ENCODE measurements at regions not wholly inside any gene's neighbourhood (a gene's known extent, or its start where the extent isn't known, plus 50 kb on each side); places are given as distances from the start of the nearest gene placed in this dataset.

- no peak for DNase-seq
Observed at GRCh38 chr13:40232311-40233040, 434.0 kb downstream of the FOXO1 start.

DNA sequence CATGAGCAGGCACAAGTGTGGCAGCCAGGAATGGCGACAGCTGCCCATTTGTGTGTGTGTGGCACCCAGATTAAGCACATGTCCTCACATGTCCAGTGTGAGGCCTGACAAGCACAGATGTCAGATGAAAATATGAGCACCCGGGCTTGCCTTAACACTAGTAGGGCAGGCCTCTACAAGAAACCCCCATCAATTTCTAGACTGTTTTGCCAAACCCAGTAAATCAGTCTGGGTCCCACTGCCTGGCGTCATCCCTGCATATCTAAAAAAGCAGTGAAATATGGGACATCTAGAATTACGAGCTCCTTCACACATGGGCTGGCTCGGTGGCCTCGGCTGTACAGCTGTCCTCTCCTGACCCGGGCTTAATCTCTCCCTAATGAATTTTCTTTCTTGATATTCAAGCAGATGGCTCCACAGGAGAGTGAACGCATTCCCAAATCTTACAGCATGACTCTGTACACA is 432.7 kb downstream of the FOXO1 start:
- no peak for DNase-seq

DNA sequence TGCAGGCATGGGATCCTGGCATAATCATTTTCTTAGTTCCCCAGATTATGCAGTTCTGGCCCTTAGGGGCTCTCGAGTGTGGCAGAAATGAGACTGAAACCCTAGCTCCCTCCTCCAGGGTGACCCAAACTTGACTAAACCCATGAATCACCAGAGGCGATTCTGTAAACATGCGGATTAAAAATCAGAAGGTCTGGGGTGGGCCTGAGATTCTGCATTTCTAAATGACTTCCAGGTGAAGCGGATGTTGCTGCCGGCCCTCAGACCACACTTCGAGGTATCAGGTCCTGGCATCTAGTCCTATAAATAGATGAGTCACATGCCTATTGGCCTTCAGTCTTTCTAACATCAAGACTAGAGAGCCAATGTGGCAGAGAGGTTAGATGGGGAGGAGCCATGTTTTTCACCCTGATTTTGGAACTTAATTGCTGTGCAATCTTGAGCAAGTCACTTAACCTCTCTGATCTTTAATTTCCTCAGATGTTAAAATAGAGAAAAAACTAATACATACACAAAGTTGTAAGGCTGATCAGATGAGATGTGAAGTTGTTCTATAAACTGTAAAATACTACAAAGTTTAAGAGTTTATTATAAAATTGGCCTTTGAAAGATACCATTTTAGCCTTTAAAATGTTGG is 431.2 kb downstream of the FOXO1 start:
- DNase-seq, result no peak

- no peak for DNase-seq
Observed at GRCh38 chr13:40236566-40237168, 429.8 kb downstream of the FOXO1 start.

- DNase-seq, result no peak
Observed at GRCh38 chr13:40238761-40239160, 427.7 kb downstream of the FOXO1 start.

GRCh38 chr13:40240293-40240692 is 426.1 kb downstream of the FOXO1 start:
- DNase-seq, result no peak

- DNase-seq, result no peak
Observed at GRCh38 chr13:40241125-40241798, 425.2 kb downstream of the FOXO1 start.

DNA sequence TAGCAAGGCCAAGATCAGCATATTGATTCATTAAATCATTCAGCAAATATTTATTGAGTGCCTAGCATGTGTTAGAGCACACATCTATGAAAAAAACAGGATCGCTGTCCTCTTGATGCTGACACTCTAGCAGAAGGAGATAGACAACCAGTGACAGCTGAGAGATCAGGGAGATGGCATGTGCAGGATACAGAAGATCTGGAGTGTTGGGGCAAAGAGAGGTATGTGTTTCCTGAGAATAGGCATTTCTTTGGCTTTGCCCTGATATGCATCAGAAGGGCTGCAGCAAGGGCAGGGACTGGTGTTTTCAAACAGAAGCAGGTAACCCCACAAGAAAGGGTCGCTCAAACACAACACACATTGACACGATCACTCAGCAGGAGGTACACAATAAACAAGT is 423.4 kb downstream of the FOXO1 start:
- DNase-seq, result no peak

- DNase-seq, result no peak
Observed at GRCh38 chr13:40243982-40244381, 422.5 kb downstream of the FOXO1 start.

DNA sequence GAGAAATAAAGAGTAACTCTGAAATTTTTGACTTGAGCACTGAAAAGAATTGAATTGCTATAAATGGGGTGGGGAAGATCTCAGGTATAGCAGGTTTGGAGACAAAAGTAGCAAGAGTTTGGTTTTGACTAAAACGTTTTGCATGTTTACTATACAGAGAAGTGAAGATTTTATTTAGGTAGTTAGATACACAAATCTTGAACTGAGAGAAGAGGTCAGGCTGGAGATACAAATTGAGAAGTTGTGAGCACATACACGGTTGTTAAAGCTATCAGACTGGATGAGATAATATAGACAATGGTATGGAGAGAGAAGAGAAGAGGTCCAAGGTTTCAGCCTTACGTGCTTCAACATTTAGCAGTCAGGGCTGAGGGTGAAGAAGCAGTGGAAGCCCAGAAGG is 420.9 kb downstream of the FOXO1 start:
- no peak for DNase-seq

- no peak for DNase-seq
Observed at GRCh38 chr13:40247845-40248244, 418.6 kb downstream of the FOXO1 start.

DNA sequence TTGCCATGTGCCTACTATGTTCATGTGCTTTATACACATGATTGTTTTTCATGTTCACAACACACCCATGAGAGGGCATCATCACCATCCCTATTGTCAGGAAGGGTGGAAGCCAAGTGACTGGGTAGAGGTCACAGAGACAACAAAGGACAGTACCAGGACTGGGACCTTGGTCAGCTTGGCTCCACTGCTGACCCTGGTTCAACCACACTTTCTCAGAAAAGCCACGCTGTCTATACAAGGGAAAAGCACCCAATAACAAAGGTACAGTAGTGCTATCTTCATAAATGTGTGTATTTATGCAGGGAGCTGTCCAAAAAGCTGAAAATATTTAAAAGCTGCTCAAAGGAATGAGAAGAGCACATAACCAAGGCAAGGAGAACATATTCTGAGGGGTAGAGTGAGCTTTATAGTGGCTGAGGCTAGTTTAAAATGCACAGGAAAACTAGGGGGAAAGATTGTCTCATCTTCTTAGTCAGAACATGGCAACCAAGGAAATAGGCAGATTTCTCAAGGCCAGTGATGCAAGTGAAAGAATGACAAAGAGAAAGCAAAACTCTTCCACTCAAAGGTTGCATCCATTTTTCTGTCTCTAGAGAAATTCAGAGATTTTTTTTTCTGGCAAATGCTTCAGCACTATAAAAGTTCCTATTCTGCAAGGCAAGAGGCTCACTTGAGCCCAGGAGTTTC is 415.0 kb downstream of the FOXO1 start:
- no peak for DNase-seq

DNA sequence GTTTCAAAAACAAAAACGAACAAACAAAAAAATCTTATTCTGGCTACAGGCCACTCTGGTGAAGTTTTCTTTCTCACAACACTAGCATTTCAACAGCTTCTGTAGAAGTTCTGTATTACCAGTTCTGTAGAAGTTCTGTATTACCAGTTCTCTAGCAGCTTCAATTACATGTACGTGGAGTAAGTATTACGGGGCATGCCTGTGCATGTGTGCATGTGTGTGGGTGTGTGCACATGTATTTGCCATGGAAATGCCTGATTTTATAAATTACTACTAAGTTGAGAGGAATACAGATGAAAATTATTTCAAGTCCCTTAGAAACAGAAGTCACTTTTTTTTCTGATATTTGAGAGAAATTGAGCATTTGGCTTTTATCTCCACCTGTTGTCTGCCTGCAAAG is 414.2 kb downstream of the FOXO1 start:
- DNase-seq, result no peak

DNA sequence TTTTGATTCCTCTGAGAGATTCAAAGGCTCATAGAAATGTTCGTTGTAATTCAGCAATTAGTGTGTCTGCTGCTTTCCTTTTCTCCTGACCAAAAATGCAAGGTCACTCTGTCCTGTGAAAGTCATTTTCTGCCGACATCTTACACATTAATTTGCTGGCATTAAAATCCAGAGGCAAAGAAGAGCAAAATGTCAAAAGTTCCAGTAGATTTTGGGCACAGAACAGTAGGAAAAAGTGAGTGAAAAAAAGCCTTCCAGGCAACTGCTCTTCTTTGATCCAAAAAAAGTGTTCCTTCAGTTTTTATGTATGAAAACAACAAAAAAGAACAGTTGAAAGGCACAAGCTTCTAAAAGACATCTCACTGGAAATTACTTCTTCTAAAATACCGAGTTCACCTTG is 413.8 kb downstream of the FOXO1 start:
- no peak for DNase-seq

- DNase-seq, result no peak
Observed at GRCh38 chr13:40254394-40254793, 412.0 kb downstream of the FOXO1 start.

DNA sequence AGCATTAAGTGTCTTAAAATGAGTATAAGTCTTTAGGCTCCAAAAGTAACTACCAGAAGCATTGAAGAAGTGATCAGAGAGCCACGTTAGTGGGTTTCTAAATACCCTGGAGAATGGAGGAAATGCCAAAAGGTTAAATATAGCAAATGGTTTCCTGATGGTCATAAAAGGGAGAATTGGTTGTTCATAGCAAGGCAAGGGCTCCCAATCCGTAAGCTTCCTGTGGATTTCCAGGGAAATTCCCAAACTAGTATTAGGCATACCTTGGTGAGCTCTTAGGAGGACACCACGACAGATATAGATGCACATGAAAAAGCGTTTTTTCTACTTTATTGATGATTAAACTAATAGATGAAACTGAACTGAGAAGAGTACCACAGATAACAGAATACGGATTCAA is 410.9 kb downstream of the FOXO1 start:
- DNase-seq, result no peak

DNA sequence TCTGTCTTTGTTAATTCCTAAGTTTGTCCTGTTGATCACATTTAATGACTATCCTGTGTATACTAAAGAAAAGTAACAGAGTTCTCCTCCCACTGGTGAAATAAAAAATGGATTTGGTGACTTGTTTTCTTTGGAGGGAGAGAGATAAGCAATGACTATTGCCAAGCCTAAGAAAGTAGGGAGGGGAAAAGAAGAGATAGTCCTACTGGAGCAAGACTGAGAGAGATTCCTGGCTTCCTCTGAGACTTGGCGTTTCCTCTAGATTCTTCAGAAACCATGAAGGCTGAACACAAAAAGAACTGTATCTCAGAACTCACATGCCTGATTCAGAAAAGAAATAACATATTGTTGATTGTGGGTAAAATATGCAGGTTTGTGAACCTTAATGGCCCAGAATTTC is 406.5 kb downstream of the FOXO1 start:
- DNase-seq, result no peak

- no peak for DNase-seq
Observed at GRCh38 chr13:40261336-40261735, 405.1 kb downstream of the FOXO1 start.

GRCh38 chr13:40261947-40262346 is 404.5 kb downstream of the FOXO1 start:
- DNase-seq, result no peak

GRCh38 chr13:40269086-40269485 is 397.4 kb downstream of the FOXO1 start:
- no peak for DNase-seq

- DNase-seq, result no peak
Observed at GRCh38 chr13:40270726-40271125, 395.7 kb downstream of the FOXO1 start.

GRCh38 chr13:40271271-40271885 is 395.1 kb downstream of the FOXO1 start:
- no peak for DNase-seq
